ENCODE measurements at regions not wholly inside any gene's neighbourhood (a gene's known extent, or its start where the extent isn't known, plus 50 kb on each side); places are given as distances from the start of the nearest gene placed in this dataset.
"Not testable (repeated sequence)": the region's sequence is repeated elsewhere in the genome, so short reads cannot be mapped to it uniquely, and the experiment has no call there.

DNA sequence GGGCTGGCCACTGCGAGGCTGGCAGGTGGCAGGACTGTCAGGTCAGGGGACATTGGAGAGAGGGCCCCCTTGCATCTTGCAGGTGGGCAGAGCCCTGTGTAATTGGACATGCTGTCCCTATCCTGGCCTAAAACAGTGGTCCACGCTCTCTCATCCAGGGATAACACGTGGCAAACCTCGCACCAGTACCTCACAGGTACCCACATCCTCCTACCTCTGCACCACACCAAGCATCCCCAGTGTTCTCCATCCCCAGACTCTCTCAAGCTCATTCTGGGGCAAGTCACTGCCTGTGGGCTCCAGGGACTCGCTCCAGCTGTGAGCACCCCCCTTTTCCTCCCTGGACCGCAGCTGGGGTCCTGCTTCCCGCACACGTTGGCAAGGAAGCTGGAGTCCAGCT, 212.3 kb upstream of the LRRC61 start:
- DNase-seq, result peak in 1 of 5 experiments; percentile 5

DNA sequence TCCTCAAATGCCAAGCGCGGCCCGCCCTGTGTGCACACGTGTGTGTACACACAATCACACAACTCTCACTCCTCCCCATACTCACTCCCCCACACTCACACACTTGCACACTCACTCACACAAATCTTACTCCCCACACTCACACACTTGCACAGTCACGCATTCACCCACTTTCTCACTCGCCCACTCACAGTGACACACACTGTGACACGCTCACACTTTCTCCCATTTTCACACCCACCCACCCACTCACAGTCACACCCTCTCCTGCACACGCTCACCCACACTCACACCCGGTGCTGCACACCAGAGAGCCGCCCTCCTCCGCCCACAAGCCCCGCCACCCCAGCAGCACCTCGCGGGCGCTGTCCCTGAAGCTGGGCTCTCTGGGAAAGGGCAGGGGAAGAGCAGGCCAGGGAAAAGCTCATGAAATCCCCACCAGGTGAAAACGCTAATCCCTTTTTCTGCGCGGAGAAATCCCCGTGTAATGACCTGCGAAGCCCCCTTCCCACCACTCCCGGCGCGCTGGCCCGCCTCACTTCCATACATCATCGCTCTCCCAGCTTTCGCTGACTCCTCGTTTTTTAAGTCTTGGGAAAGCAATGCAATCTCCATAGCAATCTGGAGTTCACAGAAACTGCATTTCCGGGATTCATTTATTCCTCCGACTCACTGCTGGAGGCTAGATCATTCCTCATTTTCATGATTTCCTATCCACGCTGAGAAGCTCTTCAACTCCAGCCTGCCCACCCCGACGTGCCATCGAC, 211.6 kb upstream of the LRRC61 start:
- not testable (repeated sequence) for DNase-seq

- not testable (repeated sequence) for DNase-seq
Observed at GRCh38 chr7:150113301-150113700, 209.9 kb upstream of the LRRC61 start.

GRCh38 chr7:150114591-150114990, 208.6 kb upstream of the LRRC61 start:
- DNase-seq, result peak in 1 of 5 experiments; percentile 28

- not testable (repeated sequence) for DNase-seq
Observed at GRCh38 chr7:150119966-150120365, 203.2 kb upstream of the LRRC61 start.

DNA sequence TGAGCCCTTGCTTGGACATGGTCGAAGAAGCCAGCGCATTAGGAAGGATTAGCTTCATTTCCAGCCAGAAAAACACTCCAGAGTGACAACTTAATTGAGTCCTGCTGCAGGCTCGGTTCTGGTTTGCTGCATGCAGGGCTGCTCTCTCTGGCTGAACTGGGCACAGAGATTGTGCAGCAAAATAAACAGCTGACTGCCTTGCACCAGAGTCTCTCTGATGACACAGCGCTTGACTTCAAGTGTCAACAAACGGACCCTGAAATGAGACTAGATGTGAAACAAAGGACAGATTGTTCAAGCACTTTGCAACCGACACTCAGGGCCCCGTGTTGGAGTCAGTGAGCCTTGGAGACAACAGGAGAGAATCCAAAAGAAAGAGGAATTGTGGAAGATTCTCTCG, 197.3 kb upstream of the LRRC61 start:
- DNase-seq, result not testable (repeated sequence)

DNA sequence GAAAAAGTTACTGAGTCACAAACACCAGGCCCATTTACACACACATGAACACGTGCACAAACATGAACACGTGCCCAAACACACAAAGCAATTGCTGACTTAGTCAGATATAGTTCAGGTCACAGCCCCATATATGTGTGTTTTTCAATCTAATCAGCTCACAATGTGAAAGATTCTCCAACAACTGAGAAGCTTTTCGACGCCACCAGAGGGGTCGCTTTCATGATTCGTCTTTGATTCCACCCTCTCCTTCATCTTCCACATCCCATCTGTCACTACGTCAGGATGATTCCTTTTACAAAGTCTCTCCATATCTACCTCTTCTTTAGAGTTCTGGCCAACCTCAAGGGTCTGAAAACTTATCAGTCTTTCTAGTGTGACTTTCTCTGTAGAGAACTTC, 188.7 kb upstream of the LRRC61 start:
- not testable (repeated sequence) for DNase-seq

GRCh38 chr7:150135620-150136190, 187.4 kb upstream of the LRRC61 start:
- DNase-seq, result not testable (repeated sequence)

- DNase-seq, result not testable (repeated sequence)
Observed at GRCh38 chr7:150139840-150140239, 183.3 kb upstream of the LRRC61 start.

DNA sequence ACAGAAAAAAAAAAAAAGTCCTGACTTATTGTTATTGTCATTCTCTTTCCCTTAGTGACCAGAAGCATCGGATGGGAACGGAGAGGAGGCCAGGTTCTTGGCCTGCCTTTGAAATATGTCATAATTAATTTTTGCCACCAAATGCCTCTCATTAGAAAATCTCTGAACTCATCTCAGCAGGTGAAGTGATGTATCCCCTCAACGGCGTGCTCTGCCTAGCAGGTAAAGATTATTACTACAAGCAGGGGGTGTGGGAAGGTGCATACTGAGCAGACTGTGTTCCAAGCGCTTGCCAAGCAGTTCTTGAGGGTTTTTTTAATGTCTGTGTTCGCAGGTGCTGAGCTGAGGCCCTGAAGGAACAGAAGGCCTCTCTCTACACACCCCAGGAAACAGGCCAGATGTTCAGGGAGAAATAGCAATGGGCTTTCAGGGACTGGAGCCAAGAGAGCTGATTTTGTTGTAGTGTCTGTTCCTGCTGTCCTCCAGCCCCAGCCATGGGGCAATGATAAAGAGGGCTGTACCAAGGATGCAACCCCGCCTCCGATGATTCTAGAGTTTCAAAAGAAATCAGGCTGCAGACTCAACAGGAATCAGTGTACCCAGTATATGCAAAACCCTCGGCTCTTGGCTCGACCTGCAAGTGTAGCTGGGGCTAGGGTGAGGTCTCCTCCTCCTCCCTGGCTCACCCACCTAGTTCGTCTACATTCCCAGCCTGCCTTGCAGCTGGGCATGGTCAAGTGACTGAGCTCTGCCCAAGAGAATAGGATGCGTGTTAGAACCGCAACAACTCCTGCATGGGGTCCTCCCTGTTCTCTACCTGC, 181.4 kb upstream of the LRRC61 start:
- DNase-seq, result not testable (repeated sequence)

DNA sequence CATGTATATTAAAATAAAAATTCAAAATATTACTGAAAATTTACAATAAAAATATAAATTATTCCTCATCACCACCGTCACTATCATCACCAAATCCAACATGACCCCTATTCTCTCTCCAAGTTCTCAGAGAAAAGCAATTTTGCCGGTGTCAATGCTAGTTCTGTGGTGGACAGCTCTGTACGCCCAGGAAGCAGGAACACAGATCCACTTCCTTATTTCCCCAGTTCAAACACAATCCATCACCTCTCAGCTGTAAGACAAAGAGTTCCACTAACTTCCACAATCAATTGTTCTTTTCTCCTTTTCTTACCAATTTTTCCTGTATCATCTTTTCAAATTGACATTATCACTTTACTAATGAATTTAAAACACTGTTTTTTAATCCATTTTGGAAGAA, 177.0 kb upstream of the LRRC61 start:
- DNase-seq, result not testable (repeated sequence)

DNA sequence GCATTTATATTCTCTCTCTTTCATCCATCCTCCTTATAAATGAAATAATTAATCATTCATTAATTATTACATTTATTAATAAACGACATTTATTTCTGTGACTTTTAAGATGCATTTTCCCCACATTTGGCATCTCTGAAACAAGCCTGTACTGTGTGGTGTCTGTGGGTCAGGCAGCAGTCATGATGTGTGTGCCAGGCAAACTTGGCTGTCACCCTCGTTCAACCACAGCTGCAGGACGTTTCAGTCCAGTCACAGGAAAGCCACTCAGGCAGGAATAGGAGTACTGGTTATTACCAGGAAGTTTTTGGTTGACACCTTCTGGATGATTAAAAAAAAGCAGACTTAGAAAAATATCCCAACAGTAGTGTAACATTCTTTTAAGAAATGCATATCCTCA, 175.6 kb upstream of the LRRC61 start:
- DNase-seq, result not testable (repeated sequence)

GRCh38 chr7:150156015-150156414, 167.1 kb upstream of the LRRC61 start:
- DNase-seq, result not testable (repeated sequence)

DNA sequence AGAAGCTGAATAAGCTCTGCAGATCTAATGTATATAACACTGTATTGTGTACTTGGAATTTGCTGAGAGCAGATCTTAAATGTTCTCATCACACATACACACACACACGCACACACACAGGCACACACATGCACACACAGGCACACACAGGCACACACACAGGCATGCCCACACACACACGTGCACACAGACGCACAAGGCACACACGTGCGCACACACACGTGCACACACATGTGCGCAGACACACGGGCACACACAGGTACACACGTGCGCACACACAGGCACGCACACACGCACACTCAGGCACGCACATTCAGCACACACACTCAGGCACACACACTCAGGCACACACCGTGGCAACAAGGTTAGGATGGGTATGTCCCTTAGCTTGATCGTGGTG, 164.5 kb upstream of the LRRC61 start:
- peak in 1 of 5 experiments; percentile 3 for DNase-seq

GRCh38 chr7:150169515-150169914, 153.6 kb upstream of the LRRC61 start:
- DNase-seq, result not testable (repeated sequence)

GRCh38 chr7:150169943-150170490, 153.1 kb upstream of the LRRC61 start:
- DNase-seq, result not testable (repeated sequence)

- DNase-seq, result not testable (repeated sequence)
Observed at GRCh38 chr7:150183602-150184001, 139.6 kb upstream of the LRRC61 start.

DNA sequence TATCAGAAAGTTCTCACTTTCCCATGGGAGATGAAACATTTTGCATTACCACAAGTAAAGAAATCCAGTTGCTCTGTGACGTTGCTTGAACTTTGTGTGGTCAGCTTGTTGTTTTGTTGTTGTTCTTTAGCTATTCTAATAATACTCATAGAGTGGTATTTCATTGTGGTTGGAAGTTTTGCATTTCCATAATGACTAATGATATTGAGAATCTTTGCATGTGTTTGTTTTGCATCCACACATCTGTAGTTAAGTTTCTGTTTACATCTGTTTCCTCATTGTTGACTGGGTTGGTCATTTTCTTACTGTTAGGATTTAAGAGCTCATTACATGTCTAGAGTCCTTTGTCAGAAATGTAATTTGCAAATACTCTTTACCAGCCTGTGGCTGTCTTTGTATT, 133.2 kb upstream of the LRRC61 start:
- DNase-seq, result peak in 1 of 5 experiments; percentile 3

DNA sequence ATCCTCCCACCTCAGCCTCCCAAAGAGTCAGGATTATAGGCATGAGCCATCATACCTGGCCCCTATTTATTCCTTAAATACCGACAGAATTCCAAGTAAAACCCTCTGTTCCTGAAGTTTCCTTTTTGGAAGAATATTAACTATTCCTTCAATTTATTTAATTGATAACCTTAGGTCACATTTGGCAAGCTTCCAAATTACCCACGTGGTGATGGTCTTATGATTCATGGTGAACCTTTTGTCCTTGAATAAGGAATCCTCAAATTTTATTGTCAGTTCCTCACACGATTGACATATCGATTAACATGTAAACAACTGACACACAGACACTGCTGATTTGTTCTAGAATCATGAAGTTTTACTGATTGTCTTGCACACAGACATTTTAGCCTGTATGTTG, 130.6 kb upstream of the LRRC61 start:
- DNase-seq, result not testable (repeated sequence)

- peak in 1 of 5 experiments; percentile 63 for DNase-seq
Observed at GRCh38 chr7:150193866-150194265, 129.3 kb upstream of the LRRC61 start.

All from T-helper 2 cell (primary cell).